Neural cell (in vitro differentiated cells): ENCODE measurements at regions not wholly inside any gene's neighbourhood (a gene's known extent, or its start where the extent isn't known, plus 50 kb on each side); places are given as distances from the start of the nearest gene placed in this dataset.

ENCODE experiments used
- EP300 ChIP-seq: fragments of 450-650 bp; conservative IDR thresholded peaks from 2 replicates; pipeline ENCODE4 v1.6.1; 2014; ENCODE audit warnings: antibody characterized with exemption, mild to moderate bottlenecking, moderate library complexity; ENCODE audit not compliant: poor library complexity, severe bottlenecking
- POLR2AphosphoS5 ChIP-seq: IDR thresholded peaks from 2 replicates; pipeline ENCODE4 v1.6.1; 2012
- TAF1 ChIP-seq: IDR thresholded peaks from 2 replicates; pipeline ENCODE4 v1.6.1; 2012; ENCODE audit warnings: low read depth
- TF ChIP-seq, protein P1 (sequence below): fragments of 450-650 bp; IDR thresholded peaks from 2 replicates; pipeline ENCODE4 v1.5.1; 2014; ENCODE audit warnings: antibody characterized with exemption, mild to moderate bottlenecking, moderate library complexity; ENCODE audit not compliant: poor library complexity, severe bottlenecking
- TF ChIP-seq, protein P2 (sequence below): IDR thresholded peaks from 2 replicates; pipeline ENCODE4 v1.6.1; 2012; ENCODE audit warnings: borderline replicate concordance

- TF ChIP-seq EP300 (peak; percentile 62), TAF1 (no peak), POLR2AphosphoS5 (no peak)
- TF ChIP-seq, protein P1, sequence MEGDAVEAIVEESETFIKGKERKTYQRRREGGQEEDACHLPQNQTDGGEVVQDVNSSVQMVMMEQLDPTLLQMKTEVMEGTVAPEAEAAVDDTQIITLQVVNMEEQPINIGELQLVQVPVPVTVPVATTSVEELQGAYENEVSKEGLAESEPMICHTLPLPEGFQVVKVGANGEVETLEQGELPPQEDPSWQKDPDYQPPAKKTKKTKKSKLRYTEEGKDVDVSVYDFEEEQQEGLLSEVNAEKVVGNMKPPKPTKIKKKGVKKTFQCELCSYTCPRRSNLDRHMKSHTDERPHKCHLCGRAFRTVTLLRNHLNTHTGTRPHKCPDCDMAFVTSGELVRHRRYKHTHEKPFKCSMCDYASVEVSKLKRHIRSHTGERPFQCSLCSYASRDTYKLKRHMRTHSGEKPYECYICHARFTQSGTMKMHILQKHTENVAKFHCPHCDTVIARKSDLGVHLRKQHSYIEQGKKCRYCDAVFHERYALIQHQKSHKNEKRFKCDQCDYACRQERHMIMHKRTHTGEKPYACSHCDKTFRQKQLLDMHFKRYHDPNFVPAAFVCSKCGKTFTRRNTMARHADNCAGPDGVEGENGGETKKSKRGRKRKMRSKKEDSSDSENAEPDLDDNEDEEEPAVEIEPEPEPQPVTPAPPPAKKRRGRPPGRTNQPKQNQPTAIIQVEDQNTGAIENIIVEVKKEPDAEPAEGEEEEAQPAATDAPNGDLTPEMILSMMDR: peak; percentile 86
- TF ChIP-seq, protein P2, sequence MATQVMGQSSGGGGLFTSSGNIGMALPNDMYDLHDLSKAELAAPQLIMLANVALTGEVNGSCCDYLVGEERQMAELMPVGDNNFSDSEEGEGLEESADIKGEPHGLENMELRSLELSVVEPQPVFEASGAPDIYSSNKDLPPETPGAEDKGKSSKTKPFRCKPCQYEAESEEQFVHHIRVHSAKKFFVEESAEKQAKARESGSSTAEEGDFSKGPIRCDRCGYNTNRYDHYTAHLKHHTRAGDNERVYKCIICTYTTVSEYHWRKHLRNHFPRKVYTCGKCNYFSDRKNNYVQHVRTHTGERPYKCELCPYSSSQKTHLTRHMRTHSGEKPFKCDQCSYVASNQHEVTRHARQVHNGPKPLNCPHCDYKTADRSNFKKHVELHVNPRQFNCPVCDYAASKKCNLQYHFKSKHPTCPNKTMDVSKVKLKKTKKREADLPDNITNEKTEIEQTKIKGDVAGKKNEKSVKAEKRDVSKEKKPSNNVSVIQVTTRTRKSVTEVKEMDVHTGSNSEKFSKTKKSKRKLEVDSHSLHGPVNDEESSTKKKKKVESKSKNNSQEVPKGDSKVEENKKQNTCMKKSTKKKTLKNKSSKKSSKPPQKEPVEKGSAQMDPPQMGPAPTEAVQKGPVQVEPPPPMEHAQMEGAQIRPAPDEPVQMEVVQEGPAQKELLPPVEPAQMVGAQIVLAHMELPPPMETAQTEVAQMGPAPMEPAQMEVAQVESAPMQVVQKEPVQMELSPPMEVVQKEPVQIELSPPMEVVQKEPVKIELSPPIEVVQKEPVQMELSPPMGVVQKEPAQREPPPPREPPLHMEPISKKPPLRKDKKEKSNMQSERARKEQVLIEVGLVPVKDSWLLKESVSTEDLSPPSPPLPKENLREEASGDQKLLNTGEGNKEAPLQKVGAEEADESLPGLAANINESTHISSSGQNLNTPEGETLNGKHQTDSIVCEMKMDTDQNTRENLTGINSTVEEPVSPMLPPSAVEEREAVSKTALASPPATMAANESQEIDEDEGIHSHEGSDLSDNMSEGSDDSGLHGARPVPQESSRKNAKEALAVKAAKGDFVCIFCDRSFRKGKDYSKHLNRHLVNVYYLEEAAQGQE: no peak
Observed at GRCh38 chr2:151161821-151162551, 99.7 kb downstream of the RBM43 start.
